ENCODE measurements at regions not wholly inside any gene's neighbourhood (a gene's known extent, or its start where the extent isn't known, plus 50 kb on each side); places are given as distances from the start of the nearest gene placed in this dataset.

GRCh38 chr7:119562839-119563238 is 710.1 kb upstream of the KCND2 start:
- TF ChIP-seq CTCF (IDR thresholded peaks at IDR 0.05) (no peak), POLR2A (IDR thresholded peaks at IDR 0.05) (no peak)

Measured in heart left ventricle (tissue), 13 donors.